GM19463 (cell line): ENCODE measurements at regions not wholly inside any gene's neighbourhood (a gene's known extent, or its start where the extent isn't known, plus 50 kb on each side); places are given as distances from the start of the nearest gene placed in this dataset.
"Not testable (repeated sequence)": the region's sequence is repeated elsewhere in the genome, so short reads cannot be mapped to it uniquely, and the experiment has no call there.

ENCODE experiments used
- ATAC-seq: cut with Tn5 transposase; IDR thresholded peaks from one replicate; pipeline ENCODE4 v1.9.1; 2021; ENCODE audit warnings: mild to moderate bottlenecking, moderate library complexity; ENCODE audit not compliant: unreplicated experiment

DNA sequence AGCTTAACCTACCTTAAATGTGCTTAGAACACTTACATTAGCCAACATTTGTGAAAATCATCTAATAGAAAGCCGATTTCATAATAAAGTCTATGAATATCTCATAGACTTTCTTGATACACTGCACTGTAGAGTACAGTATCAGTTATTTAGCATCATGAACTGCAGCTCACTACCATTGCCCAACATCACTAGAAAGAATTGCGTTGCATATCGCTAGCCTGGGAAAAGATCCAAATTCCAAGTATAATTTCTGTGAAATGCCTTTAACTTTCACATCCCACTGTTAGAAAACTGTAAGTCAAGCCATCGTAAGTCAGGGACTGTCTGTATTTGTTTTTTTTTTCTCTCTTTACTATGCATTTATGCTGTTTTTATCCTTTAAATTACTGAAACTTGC lies 918.6 kb upstream of the PABPC4L start:
- no peak for ATAC-seq

DNA sequence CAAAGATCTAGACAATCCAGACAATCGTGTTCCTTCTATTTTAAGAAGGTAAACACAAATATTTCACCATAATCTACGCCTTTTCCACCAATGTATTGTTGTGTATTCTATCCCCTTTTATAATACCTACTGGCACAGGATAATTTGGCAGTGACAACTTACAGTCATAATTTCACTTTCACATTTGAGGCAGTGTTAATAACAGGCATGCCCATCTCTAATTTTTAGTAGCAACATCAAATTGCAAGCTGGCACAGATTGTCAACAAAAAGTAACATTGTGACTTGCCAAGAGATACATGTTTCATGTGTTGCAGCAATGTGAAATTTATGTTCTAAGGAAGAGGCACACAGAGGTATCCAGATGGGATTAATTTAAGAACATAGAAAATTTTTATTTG lies 912.5 kb upstream of the PABPC4L start:
- no peak for ATAC-seq

DNA sequence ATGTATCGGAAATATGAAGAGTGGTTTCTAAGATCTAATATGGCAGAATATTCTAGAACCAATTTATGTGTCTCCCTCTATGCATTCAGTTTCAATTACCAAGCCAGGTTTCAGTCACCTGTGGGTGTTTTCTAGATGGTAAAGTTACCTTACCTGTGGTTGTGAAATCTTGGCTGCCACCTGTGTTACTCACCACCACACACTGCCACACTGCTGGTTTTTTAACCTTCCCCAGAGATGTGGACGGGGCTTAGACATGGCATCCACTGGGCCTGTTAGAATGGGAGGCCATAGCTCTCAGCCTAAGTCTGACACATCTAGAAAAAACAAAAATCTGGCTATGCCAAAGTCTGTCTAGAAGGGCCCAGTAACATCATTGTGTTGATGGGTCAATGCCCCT lies 896.5 kb upstream of the PABPC4L start:
- no peak for ATAC-seq

DNA sequence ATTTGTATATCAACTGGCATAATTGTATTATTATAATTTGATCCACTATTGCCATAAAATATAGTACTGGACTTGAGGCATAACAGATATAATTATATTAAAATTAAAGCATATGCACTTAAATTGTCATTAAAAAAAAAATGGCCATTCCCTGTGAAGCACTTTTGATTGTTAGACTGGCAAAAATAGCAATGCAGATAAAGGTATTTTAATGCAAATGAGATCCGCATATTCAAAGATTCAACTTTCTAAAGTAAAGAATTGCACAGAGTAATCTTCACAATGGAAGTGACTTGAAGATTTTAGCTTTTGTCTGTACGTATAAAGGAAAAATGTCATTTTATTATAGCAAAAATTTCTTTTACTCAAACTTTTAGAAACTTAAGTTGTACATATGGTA lies 871.8 kb upstream of the PABPC4L start:
- no peak for ATAC-seq

DNA sequence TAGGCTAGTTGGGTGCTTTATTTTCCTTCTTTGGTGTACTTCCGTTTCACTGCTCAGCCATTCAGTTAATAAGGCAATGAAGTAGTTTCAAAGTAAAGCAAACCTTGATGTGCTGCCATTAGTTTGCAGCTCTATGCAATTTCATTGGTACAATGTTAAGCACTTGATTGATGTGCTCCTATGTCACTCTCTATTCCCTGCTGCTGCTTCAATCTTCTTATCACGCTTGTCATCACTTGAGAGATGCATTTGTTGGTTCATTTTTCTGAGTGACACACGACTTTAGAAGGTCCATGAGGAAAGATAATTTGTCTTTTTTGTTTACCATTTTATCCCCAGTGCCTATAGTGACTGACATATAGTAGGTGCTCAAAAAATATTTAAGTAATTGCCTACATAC lies 871.0 kb upstream of the PABPC4L start:
- no peak for ATAC-seq

DNA sequence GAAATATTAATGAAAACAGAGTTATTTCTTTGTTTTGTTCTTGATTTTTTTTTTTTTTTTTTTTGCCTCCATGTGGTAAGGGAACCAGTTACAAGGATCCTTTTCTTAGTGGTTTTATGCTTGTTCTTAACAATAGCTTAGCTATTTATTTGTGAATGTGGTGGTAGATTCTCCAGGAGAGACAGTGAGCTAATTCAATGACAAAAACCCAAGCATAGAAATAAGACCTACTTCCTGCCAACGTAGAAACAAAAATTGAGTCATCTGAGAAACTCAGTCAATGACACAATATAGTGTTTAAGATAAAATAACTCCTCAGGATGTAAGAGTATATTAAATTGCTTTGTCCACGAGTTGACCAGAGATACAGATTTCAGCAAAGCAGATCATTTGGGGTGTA lies 863.8 kb upstream of the PABPC4L start:
- ATAC-seq, result no peak

DNA sequence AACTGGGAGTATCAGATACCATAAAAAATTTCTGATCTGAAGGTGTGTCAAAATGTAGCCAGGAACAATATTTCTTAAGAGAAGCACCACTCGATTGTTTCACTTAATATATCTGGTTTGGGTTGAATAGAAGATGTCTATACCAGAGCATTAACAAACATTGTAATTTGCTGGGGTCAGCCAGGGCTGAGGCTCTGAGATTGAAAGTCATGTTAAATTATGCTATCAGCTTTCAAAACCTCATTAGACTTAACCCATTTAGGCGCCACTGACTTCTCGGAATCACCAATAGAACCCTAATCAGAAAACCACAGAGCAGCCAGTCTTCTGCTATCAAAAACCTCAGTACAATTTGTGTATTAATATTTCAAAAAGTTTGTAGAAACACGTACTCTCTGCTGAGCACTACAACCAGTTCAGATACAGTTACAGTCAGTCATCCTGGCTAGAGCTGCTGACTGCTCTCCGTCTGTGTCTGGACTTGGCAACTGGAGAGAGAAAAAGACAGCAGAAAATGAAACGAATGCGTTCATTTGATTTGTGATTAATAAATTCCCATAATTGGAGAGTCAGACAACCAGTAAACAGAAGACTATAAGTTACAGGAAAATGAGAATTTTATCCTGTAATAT lies 848.6 kb upstream of the PABPC4L start:
- ATAC-seq, result no peak

DNA sequence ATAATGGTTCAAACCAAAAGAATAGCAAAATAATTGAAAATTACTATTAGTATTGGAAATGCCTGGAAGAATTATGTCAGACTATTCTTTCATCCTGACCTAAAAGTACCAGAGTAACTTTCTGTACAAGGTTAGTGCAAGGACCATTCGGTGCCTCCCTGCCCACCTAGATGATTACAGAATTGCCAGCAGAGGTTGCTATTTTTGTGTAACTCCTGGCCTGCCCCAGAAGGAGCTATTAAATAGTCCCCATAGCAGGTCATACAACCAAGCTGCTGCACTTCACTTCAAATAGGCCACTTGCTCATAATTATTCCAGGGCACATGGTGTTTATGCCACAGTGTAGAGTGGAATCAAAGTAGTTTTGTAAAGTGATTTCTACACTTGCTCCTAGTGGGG lies 831.1 kb upstream of the PABPC4L start:
- no peak for ATAC-seq

DNA sequence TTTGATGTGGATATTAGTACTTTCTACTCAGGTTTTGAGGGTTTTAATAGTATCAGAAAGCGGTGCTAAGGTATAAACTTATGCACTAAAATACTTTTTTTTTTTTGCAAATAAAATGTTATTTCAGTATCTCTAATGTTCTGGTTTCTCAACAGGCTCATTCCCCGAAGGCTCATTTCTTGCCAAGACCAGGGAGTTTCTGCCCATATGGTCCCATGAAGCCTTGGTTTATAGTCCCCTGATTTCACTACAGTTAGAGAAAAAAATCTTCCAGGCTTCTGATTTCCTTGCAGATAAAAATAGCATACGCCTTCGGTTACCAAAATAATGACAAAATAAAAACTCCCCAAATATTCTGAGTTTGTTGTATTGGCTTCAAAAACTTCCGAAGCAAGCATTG lies 814.2 kb upstream of the PABPC4L start:
- ATAC-seq, result no peak

DNA sequence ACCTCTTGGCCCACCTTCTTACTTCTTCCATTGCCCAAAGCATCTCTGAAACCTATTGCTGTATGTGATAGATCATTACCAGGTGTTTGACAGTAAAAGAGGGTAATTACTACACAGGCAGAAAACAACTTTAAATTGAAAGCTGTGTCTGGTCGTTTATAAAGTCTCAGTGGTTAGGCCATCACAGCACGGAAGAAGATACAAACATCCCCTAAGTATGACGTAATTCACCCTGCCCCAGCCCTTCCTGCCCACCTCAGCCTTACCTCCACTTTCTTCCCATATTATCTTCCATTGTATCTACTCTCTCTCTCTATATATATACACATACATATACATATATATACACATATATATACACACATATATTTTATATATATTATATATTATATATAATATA lies 805.8 kb upstream of the PABPC4L start:
- ATAC-seq, result no peak

DNA sequence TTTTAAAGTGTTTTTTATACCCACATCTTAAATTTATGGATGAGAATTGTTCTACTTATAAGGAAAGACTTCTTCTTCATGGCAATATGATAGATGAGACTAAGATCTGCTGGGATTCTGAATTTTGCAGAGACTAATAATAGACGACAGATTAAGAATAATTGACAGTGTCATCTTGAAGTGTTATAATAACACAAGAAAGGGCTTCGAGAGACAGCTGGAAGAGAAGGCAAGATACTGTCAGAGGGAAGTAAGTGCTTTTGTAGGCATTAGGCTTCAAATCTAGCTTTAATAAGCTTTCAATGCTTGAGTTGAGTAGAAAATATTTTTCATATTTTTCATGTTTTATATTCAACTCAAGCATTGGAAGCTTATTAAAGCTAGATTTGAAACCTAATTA lies 797.6 kb upstream of the PABPC4L start:
- ATAC-seq, result no peak

DNA sequence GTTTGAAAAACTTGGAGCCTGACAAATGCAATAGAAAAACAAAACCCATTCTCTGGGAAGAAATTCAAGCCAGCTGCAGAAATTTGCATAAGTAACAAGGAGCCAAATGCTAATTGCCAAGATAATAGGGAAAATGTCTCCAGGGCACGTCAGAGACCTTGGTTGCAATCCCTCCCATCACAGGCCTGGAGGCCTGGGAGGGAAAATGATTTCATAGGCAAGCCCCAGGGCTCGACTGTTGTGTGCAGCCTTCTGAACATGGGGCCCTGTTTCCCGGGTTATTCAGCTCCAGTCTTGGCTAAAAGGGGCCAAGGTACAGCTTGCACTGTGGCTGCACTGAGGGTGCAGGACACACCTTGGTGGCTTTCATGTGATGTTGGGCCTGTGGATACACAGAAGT lies 760.4 kb upstream of the PABPC4L start:
- no peak for ATAC-seq

DNA sequence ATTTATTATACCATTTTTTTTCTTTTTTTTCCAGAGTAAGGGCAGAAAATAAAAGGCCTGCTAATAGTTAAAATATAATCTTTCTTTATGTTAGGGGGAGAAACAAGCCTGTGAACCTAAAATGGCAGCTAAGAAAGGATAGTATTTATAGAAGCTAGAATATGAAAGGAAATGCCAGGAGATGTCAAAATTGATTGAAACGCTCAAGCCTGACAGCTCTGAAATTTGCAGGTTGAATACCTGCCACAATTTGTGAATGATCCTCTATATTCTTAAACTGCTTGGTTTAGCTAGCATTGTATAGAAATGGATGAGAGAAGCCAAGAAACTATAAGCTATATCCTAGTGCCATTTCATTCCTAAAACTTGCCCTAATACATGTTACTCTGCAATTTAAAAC lies 757.3 kb upstream of the PABPC4L start:
- no peak for ATAC-seq

DNA sequence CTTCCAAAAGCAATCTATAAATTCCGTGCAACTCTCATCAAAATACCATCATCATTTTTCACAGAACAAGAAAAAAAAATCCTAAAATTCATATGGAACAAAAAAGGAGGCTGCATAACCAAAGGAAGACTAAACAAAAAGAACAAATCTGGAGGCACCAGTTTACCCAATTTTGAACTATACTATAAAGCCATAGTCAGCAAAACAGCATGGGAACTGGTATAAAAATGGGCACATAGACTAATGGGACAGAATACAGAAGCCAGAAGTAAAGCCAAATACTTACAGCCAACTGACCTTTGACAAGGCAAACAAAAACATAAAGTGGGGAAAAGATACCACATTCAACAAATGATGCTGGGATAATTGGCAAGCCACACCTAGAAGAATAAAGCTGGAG lies 753.5 kb upstream of the PABPC4L start:
- ATAC-seq, result no peak

DNA sequence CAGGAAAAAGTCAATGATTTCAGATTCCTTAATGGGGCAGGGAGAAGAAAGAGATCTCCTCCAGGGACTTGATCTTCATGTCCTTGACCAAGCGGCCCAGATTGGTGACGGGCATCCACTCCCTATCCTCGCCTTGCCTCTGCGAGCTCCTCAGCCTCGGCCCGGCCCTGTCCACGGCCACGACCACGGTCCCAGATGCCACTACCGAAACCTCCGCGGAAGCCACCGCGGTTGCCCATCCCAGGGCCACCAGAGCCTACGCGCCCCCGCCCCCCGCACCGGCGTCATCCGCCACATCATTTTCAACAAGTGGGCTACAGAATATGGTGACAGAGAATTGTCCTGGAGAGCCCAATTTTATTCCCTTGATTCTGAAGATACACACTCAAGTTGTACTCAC lies 751.2 kb upstream of the PABPC4L start:
- ATAC-seq, result no peak

DNA sequence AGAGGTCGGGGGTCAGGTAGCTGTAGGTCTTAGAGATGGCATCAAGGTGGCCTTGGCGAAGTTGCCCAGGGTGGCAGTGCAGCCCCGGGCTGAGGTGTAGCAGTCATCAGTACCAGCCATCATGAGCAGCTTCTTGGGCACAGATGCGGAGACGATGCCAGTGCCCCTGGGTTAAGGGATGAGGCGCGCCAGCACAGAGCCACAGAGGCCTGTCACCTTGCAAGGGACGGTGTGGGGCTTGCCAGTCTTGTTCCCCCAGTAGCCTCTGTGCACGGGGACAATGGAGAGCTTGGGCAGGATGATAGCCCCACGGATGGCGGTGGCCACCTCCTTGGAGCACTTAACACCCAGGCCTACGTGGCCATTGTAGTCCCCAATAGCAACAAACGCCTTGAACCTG lies 750.7 kb upstream of the PABPC4L start:
- ATAC-seq, result no peak

DNA sequence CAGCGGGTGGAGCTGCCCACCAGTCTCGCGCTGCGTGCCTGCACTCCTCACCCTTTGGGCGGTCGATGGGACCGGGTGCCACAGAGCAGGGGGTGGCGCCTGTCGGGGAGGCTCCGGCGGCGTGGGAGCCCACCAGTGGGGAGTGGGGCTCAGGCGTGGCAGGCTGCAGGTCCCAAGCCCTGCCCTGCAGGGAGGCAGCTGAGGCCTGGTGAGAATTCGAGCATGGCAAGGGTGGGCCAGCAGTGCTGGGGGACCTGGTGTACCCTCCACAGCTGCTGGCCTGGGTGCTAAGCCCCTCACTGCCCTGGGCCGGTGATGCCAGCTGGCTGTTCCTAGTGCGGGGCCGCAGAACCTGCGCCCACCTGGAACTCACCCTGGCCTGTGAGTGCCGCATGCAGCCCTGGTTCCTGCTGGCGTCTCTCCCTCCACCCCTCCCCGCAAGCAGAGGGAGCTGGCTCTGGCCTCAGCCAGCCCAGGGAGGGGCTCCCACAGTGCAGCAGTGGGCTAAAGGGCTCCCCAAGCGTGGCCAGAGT lies 746.6 kb upstream of the PABPC4L start:
- ATAC-seq, result no peak

DNA sequence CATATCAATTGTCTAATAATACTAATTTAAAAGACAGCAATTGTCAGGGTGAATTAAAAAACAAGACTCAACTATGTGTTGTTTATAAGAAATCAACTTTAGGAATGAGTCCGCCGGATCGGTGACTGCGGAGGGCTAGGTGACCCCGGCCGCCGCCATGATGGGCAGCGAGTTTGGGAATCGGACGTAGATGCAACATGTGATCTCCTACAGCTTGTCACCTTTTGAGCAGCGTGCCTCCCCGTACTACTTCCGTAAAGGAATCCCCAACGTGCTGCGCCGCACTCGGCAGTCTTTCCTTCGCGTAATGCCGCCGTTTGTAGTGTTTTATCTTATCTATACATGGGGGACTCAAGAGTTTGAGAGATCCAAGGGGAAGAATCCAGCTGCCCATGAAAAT lies 742.5 kb upstream of the PABPC4L start:
- ATAC-seq, result no peak

DNA sequence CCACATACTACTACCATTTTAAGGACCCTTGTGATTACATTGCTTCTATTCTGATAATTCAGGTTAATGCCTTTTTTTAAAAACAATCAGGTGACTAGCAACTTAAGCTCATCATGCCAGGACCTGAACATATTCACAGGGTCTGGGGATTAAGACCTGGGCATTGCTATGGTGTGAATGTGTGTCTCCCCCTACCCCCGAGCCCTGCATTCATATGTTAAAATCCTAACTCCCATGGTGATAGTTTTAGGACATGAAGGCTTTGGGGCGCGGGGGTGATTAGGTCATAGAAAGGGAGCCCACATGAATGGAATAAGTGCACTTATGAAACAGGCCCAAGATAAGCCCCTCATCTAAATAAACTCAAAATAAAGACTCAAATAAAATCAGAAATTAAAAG lies 734.4 kb upstream of the PABPC4L start:
- no peak for ATAC-seq

DNA sequence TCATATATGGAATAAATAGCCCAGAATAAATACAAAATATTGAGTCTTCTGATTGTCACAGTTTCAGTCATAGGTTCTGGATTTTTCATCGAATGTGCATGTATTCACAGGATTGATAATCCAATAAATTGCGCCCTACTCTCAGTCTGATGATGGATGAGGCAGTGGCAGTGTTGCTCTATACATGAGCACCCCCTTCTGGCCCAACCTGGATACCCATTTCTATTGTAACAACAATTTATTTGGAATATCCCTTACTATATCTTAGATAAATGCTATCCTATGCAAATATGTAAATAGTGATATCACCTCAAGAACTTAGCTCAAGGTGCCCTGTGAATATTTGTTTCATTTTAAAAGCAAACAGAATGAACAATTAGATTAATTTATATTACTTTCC lies 733.7 kb upstream of the PABPC4L start:
- ATAC-seq, result no peak

DNA sequence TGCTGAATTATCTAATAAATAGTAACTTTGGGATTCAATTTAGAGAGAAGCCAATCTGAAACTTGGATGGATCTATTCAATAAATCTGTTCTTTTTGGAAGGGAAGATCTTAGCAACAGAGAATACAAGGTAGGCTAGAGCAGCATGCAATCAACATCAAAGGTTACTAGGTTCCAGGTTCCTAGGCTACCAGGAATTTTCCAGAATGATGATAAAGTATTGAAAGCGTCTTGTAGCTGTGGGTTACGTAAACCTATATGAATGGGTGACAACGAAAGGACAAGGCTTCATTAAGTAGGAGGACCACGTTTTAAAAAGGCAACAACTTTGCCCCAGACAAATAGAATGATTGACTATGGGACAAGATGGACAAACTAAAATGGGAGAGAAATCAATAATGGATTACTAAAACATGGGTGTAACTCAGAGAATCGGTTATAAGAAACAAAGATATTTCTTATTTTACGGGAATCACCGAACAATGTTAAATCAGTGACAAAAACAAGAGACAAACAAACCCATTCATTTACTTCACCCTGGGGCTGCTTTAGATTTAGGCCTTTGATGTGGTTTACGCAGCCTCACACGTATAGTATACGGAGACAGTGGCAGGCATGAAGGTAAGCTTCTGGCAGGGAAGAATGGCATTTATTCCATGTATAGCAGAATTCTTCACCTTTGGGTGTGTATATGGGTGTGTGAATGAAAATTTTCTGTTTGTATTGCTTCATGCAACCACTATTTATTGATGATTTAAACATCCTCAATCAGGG lies 732.6 kb upstream of the PABPC4L start:
- ATAC-seq, result no peak

DNA sequence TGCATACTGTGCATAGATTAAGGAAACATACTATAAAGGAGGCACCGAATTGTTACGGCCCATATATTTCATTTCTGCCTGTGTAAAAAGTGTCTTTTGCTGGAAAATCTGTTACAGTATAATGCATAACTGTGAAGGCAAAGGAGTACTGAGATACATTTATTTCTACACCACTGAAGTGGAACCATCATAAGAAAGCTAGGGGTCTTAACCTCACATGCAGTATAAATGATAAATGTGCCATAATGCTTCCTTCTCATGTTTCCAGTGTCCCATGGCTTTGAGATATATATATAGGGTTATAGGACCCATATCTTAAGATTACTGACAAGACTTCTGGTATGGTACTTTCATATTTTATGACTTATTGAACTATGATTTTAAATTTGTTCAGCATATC lies 713.8 kb upstream of the PABPC4L start:
- ATAC-seq, result no peak

DNA sequence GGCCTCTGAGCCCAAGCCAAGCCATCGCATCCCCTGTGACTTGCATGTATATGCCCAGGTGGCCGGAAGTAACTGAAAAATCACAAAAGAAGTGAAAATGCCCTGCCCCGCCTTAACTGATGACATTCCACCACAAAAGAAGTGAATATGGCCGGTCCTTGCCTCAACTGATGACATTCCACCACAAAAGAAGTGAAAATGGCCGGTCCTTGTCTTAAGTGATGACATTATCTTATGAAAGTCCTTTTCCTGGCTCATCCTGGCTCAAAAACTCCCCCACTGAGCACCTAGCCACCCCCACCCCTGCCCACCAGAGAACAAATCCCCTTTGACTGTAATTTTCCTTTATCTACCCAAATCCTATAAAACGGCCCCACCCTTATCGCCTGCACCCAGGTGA lies 712.7 kb upstream of the PABPC4L start:
- ATAC-seq, result not testable (repeated sequence)
